ENCODE measurements at regions not wholly inside any gene's neighbourhood (a gene's known extent, or its start where the extent isn't known, plus 50 kb on each side); places are given as distances from the start of the nearest gene placed in this dataset.

DNA sequence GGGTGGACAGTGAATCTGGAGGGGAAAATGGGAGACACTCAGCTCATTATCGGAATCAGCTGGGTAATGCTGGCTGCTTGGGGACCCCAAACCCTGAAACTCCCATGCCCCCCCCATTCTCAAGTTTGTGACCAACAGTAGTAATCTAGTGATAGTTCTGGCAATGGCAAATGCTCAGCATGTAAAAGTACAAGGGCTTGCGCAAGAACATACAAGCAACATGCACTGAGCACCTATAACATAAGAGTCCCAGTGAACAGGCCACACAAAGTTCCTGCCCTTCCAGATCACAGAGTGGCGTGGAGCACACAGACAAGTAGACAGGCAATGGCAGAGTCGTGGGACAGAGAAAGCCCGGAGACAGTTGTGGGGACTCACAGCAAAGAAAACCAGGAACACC, 407.9 kb downstream of the MED13L start:
- no peak for TF ChIP-seq EZH2 (IDR thresholded peaks at IDR 0.05; ENCODE audit: insufficient read depth, poor library complexity, severe bottlenecking)
- no peak for TF ChIP-seq EZH2phosphoT487 (IDR thresholded peaks at IDR 0.05; ENCODE audit: insufficient read depth, low read depth)

Data from GM23248 (cell line).